Glutamatergic neuron (in vitro differentiated cells): ENCODE measurements at regions not wholly inside any gene's neighbourhood (a gene's known extent, or its start where the extent isn't known, plus 50 kb on each side); places are given as distances from the start of the nearest gene placed in this dataset.

Experiments used
- DNase-seq: peaks from one replicate; pipeline ENCODE4 v3.0.0; 2022
- H3K27ac Mint-ChIP-seq: one replicate; pipeline ENCODE4 v1.8.0; 2020; ENCODE audit warnings: mild to moderate bottlenecking, mixed read lengths, inconsistent platforms; ENCODE audit not compliant: unreplicated experiment
- H3K27me3 Mint-ChIP-seq: one replicate; pipeline ENCODE4 v1.8.0; 2020; ENCODE audit warnings: mild to moderate bottlenecking, moderate library complexity, mixed read lengths, inconsistent platforms; ENCODE audit not compliant: unreplicated experiment
- H3K36me3 Mint-ChIP-seq: one replicate; pipeline ENCODE4 v1.8.0; 2020; ENCODE audit warnings: mild to moderate bottlenecking, mixed read lengths, inconsistent platforms; ENCODE audit not compliant: unreplicated experiment
- H3K4me1 Mint-ChIP-seq: one replicate; pipeline ENCODE4 v1.8.0; 2020; ENCODE audit warnings: mild to moderate bottlenecking, low read depth, mixed read lengths, inconsistent platforms; ENCODE audit not compliant: unreplicated experiment
- H3K4me3 Mint-ChIP-seq: one replicate; pipeline ENCODE4 v1.8.0; 2020; ENCODE audit warnings: mild to moderate bottlenecking, mixed read lengths, inconsistent platforms; ENCODE audit not compliant: unreplicated experiment
- H3K9me3 Mint-ChIP-seq: one replicate; pipeline ENCODE4 v1.8.0; 2020; ENCODE audit warnings: mild to moderate bottlenecking, moderate library complexity, mixed read lengths, inconsistent platforms; ENCODE audit not compliant: unreplicated experiment
- CTCF ChIP-seq: fragments of 200-600 bp; sonication (generic); IDR thresholded peaks from one replicate; pipeline ENCODE4 v1.5.0; 2021; ENCODE audit not compliant: partially characterized antibody, unreplicated experiment

- H3K27ac Mint-ChIP-seq, result no peak overlapping the region
- H3K9me3 Mint-ChIP-seq, result peaks cover 2% of the 10 kb centered on the region
- peaks cover 2% of the 10 kb centered on the region for H3K4me1 Mint-ChIP-seq
- H3K4me3 Mint-ChIP-seq, result no peak overlapping the region
- no peak for TF ChIP-seq CTCF
- DNase-seq, result no peak
- H3K27me3 Mint-ChIP-seq, result peaks cover 2% of the 10 kb centered on the region
- no peaks in the 10 kb centered on the region for H3K36me3 Mint-ChIP-seq
Observed at GRCh38 chr4:141540643-141541042, 95.7 kb upstream of the IL15 start.

DNA sequence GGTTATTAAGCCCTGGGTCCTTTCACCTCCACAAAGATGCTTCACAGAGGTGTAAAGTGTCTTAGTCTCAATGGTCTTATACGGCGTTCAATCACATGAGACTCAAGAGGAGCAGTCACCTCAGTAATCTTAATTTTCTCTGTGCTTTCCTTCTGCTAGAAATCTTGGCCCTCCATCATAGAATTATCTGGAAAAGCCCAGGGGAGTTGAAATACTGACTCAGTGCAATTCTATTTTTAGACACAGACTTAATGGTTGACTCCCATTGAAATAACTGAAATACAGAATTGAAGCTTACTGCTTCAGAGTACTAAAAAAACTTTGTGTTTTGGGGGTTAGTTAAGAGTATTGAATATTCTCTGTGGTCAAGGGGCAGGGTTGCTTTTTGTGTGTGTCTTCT lies 94.5 kb upstream of the IL15 start:
- Mint-ChIP-seq H3K27ac (no peak overlapping the region), H3K4me1 (peaks cover 2% of the 10 kb centered on the region), H3K36me3 (no peaks in the 10 kb centered on the region), H3K27me3 (peaks cover 2% of the 10 kb centered on the region), H3K9me3 (peaks cover 2% of the 10 kb centered on the region), H3K4me3 (no peak overlapping the region)
- DNase-seq, result no peak
- TF ChIP-seq CTCF, result no peak

DNA sequence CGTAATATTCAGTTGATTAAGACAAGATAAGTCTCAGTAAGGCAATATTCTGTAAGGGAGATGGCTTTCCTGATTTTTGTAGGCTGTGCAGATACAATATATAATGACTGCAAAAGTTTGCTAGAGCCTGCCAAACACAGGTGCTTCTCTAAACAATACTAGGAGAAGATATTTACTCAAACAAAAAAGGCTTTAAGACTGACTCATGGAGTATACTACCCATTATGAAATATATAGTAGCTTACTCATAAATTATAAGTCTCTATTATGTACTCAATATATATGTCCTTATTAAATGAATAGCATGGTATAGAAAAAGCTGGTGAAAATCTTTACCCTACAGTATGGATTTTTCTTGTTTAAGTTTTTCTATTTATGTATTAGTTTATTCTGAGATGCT lies 93.2 kb upstream of the IL15 start:
- DNase-seq, result no peak
- Mint-ChIP-seq H3K36me3 (no peaks in the 10 kb centered on the region), H3K27ac (no peak overlapping the region), H3K27me3 (peaks cover 2% of the 10 kb centered on the region), H3K9me3 (peaks cover 2% of the 10 kb centered on the region), H3K4me3 (no peak overlapping the region), H3K4me1 (peaks cover 2% of the 10 kb centered on the region)
- no peak for TF ChIP-seq CTCF

- Mint-ChIP-seq H3K4me3 (no peak overlapping the region), H3K27me3 (peaks cover 2% of the 10 kb centered on the region)
- TF ChIP-seq CTCF, result no peak
Observed at GRCh38 chr4:141543706-141544105, 92.7 kb upstream of the IL15 start.

DNA sequence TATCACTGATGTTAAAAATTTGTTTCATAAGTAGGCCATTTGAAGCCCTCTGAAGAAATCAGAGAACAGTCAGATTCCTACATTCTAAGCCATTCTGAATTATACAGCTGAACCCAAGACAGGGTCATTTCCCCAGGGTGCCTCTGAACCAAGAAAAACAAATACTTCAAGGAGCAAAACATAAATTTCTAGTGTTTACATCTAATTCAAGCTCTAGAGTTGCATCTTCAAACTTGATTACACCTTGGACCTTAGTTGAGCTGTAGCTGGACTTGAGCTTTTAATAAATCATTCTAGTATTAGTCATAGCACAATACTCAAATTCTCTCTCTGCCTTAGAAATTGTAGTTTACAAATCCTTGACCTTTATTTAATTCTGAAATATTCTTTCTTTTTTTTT lies 87.6 kb upstream of the IL15 start:
- no peak for TF ChIP-seq CTCF
- Mint-ChIP-seq H3K4me3 (no peak overlapping the region), H3K4me1 (no peaks in the 10 kb centered on the region), H3K9me3 (peaks cover 6% of the 10 kb centered on the region), H3K27ac (no peak overlapping the region), H3K36me3 (no peaks in the 10 kb centered on the region), H3K27me3 (no peaks in the 10 kb centered on the region)
- DNase-seq, result no peak

More at GRCh38 chr4:141543706-141544105, 92.7 kb upstream of the IL15 start:
- no peaks in the 10 kb centered on the region for H3K36me3 Mint-ChIP-seq
- no peak for DNase-seq
- no peak overlapping the region for H3K27ac Mint-ChIP-seq
- H3K4me1 Mint-ChIP-seq, result peaks cover 2% of the 10 kb centered on the region
- H3K9me3 Mint-ChIP-seq, result no peaks in the 10 kb centered on the region
